GM21717 (cell line): ENCODE measurements at regions not wholly inside any gene's neighbourhood (a gene's known extent, or its start where the extent isn't known, plus 50 kb on each side); places are given as distances from the start of the nearest gene placed in this dataset.

Experiments used
- ATAC-seq: cut with Tn5 transposase; IDR thresholded peaks from one replicate; pipeline ENCODE4 v1.9.1; 2021; ENCODE audit warnings: mild to moderate bottlenecking, moderate library complexity; ENCODE audit not compliant: unreplicated experiment

GRCh38 chr2:18842836-18843235 is 253.5 kb upstream of the NT5C1B start:
- ATAC-seq, result no peak

GRCh38 chr2:18841248-18842150 is 252.1 kb upstream of the NT5C1B start:
- no peak for ATAC-seq

- ATAC-seq, result no peak
Observed at GRCh38 chr2:18837240-18837639, 247.9 kb upstream of the NT5C1B start.

- ATAC-seq, result no peak
Observed at GRCh38 chr2:18836436-18836835, 247.1 kb upstream of the NT5C1B start.

- no peak for ATAC-seq
Observed at GRCh38 chr2:18835787-18836186, 246.4 kb upstream of the NT5C1B start.

DNA sequence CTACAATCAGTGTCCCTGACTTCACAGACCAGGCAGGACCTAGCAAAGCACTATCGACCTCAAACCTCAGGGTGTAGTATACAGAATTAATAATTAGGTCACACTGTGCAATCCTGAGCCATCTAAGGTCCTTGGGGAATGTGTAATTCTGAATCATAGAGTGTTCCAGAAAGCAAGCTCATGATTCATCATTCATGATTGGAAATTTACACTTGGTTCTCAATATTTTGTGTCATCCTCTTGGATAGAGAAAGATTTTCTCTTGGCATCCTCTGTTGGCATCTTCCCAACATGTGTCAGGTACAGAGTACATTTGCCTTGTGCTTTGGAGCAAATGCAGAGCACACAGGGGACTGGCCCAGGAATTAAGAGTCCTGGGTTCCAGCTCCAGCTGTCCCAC is 245.0 kb upstream of the NT5C1B start:
- no peak for ATAC-seq

- ATAC-seq, result no peak
Observed at GRCh38 chr2:18833941-18834340, 244.6 kb upstream of the NT5C1B start.

DNA sequence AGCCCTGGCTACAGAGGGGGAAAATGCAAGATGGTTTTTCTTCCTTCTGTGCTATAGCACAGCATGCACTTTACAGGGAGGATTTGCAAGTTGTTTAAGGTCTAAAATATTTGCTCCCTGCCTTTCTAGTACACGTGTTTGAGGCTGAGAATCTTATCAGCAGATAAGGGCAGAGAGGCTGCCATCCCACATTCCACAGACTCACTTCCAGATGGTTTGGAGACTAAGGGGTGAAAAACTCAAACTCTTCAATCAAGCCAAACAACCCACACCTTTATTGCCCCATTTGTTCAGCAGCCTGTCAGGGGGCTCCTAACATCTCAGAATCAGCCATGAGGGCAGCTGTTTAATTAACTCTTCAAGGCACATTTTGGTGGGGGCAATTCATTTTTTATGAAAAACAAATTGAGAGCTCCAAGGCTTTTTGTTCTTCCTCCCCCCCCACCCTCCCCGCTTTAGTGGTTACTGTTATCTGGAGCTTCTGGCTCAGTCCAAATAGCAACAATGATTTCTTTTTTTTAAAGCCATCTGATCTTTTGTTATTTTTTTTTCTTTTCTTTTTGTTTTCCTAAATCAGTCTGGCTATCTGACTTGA is 242.6 kb upstream of the NT5C1B start:
- no peak for ATAC-seq

GRCh38 chr2:18830962-18831361 is 241.6 kb upstream of the NT5C1B start:
- no peak for ATAC-seq

GRCh38 chr2:18829976-18830375 is 240.6 kb upstream of the NT5C1B start:
- no peak for ATAC-seq

DNA sequence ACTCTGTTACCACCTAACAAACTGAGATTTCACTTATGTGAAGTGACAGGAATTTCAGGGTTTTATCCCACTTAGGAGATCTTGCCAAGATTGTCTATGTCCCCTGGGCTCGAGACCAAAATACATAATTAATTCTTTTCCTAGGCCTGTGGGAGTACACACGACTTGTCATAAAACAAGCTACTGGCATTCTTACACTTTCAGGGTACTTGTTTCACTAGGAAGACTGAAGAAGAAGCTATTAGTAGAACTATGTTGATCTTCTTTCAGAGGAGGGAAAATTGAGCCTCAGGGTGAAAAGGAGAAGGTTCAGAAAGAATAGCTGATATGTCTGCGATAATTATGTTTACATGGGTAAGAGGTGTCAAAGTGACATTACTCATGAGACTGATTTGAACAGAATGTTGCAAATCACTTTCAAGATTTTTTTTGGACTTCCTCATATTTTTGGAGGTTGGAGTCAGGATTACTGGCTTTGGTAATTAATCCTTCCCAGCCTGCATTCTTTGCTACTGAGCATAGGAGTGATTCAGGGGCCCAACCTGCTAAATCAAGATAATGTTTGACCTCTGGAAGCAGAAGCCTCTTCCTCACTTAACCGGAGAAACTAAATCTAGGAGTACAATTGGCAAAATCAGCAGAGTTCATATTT is 240.0 kb upstream of the NT5C1B start:
- no peak for ATAC-seq

GRCh38 chr2:18828296-18828695 is 238.9 kb upstream of the NT5C1B start:
- ATAC-seq, result no peak

- ATAC-seq, result no peak
Observed at GRCh38 chr2:18825838-18826237, 236.5 kb upstream of the NT5C1B start.

DNA sequence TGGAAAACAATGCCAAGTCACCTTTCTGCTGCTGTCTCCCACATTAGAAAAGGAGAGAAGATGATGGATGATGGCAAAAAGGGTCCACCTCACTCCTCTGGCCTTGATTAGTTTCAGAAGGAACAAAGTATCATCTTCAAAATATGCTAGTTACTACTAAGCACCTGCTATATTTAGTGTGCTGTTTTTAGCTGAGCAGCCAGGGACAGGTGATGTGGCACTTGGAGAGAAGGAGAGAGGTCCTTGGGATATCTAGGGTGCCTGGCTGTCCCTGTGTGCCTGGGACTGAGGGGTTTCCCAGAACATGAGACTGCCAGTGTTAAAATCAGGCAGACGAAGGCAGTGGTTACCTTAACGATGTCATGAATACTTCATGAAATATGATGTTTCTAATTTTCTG is 235.5 kb upstream of the NT5C1B start:
- ATAC-seq, result no peak

- no peak for ATAC-seq
Observed at GRCh38 chr2:18824325-18824790, 235.0 kb upstream of the NT5C1B start.

- ATAC-seq, result no peak
Observed at GRCh38 chr2:18821431-18821830, 232.1 kb upstream of the NT5C1B start.

GRCh38 chr2:18820966-18821365 is 231.6 kb upstream of the NT5C1B start:
- ATAC-seq, result no peak

DNA sequence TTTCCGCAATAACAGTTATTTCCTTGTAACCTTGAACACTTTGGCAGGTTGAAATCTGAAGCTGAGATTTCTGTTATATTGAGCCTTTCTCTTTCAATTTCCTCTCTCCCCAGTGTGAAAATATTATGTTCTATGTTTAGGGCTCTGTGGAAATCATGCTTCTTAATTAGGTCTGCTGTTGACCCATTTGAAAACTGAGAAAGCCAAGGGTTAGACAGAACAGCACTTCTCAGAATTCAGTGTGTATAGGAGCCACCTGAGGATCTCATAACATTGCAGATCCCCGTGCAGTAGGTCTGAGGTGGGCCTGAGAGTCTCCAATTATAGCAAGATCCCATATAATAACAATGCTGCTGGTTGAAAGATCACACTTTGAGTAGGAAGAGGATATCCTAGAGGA is 230.2 kb upstream of the NT5C1B start:
- no peak for ATAC-seq

GRCh38 chr2:18814387-18814786 is 225.0 kb upstream of the NT5C1B start:
- no peak for ATAC-seq

DNA sequence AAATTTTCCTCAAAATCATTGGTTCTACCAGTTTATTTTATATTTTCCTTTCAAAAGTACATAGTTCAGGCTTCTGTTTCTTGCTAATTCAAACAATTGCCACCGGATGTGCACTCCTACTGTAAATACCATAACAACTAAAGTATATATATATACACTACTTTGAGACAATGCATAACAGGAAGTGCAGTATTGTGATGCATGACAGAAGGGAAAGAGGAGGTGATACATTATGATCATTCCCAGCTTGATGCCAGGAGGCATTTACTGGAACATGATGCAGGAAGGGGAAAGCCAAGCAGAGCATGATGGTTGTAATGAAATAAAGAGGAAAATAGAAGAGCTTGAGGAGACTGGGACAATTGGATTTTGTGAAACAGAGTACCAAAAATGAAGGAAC is 215.2 kb upstream of the NT5C1B start:
- no peak for ATAC-seq

- no peak for ATAC-seq
Observed at GRCh38 chr2:18803141-18803939, 214.0 kb upstream of the NT5C1B start.
